HG02610 (cell line): ENCODE measurements at regions not wholly inside any gene's neighbourhood (a gene's known extent, or its start where the extent isn't known, plus 50 kb on each side); places are given as distances from the start of the nearest gene placed in this dataset.
A peak's percentile ranks its signal among the peaks of the same experiment; 100 is the strongest.
"Not testable (repeated sequence)": the region's sequence is repeated elsewhere in the genome, so short reads cannot be mapped to it uniquely, and the experiment has no call there.

Experiments
- ATAC-seq: cut with Tn5 transposase; IDR thresholded peaks from one replicate; pipeline ENCODE4 v1.9.1; 2021; ENCODE audit warnings: mild to moderate bottlenecking, moderate library complexity; ENCODE audit not compliant: unreplicated experiment

DNA sequence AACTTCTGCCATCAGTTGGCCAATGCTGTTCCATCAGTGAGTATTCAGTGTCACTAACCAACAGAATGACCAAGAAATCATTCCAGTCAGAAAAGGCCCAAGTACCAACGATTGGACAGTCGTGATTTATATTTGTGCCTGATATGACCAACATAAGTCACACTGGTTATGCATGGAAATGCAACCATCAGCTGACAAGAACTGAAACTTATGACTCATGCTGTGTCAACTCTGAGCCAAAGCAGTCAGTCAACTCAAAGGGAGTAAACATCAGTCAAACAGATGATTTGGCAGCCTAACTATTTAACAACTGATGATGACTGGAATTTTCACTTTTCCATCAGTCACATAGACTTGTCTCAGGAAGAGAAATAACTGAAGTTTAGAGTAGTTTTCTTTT, 142.4 kb downstream of the ANXA2 start:
- ATAC-seq, result peak; percentile 98

- ATAC-seq, result no peak
Measured at GRCh38 chr15:60257591-60258159, 140.1 kb downstream of the ANXA2 start.

- no peak for ATAC-seq
Measured at GRCh38 chr15:60259469-60259868, 138.3 kb downstream of the ANXA2 start.

GRCh38 chr15:60264088-60264487, 133.7 kb downstream of the ANXA2 start:
- no peak for ATAC-seq

DNA sequence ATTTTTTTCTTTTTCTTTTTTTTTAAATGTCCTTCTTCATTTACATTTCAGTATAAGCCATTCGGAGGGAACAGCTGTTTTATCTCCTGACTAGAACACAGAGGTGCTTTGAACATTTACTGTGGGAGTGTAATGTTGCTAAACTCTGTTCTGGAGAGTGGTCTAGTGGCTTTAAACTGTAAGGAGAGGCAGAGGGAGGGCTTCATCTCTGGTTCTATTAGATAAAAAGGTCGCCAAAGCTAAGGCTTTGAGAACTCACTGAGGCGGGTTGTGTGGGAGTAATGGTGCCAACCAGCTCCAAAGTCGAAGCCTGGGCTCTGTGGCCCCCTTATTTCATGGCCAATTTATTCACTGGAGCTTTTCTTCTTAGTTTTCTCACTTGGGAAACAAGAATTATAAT, 133.2 kb downstream of the ANXA2 start:
- no peak for ATAC-seq

DNA sequence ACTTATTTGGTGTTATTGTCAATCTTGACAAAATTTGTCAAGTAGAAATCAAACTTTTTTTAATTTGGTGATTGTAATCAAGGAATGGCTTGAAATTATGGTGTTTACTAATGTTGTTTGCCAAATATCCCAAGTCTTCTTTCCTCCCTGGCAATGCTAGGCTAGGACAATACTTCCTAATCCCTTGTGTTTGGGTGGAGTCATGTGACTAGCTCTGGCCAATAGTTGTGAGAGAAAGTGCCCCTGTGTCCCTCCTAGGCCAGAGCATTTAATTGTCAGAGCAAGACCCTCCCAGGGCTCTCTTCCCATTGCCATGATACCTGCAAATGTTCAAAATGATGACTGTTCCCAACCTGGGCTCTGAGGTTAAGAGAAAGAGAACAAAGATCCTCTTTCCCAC, 132.7 kb downstream of the ANXA2 start:
- no peak for ATAC-seq

DNA sequence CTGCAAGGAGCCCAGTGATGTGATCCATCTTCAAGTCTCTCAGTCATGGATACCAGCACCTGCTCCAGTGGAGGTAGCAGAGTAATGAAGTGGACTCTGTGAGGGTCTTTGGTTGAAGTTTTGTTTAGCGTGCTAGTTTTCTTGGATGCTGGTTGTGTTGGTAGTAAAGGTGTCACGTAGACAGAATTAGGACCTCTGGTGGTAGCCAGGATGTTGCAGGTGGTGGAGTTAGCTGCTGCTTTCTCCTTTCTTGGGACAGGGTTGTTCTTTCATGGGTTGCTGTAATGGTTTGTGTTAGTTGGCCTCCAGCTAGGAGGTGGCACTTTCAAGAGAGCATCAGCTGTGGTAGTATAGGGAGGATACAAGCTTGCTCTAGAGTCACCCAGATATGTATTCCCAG, 125.2 kb downstream of the ANXA2 start:
- no peak for ATAC-seq

- ATAC-seq, result no peak
Measured at GRCh38 chr15:60275624-60276023, 122.2 kb downstream of the ANXA2 start.

DNA sequence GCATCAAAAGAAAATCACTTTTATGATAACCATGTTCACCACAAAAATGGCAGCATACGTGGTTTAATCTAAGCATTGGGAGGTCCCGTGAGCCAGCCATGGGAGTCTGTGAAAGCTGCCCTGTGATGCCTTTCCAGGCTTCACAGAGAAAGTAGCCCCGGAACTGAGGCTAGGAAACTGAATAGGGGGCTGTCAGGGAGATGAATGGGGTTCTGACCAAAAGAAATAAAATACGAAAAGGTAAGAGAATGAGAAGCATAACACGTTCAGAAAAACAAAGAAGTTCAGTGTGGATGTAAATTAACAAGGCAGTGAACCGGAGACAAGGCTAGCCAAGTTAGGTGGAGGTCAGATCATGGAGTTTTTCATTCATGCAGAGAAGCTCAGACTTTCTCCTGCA, 118.9 kb downstream of the ANXA2 start:
- no peak for ATAC-seq

DNA sequence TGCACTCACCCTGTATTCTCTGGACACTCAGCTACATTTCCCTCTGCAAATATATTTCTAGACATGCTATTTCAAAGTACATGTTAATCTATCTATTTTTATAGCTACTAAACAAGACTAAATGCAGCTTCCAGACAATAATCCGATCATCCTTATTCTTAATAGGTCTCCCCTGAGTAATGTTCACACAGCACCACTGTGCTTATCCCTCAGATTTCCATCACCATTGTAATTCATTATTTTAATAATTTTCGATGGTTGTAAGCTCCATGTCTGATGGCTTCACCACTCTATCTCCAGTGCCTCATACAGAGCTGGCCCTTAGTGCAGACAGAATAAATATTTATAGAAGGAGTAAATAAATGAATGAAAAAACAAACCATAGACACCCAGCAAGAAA, 117.5 kb downstream of the ANXA2 start:
- ATAC-seq, result no peak

DNA sequence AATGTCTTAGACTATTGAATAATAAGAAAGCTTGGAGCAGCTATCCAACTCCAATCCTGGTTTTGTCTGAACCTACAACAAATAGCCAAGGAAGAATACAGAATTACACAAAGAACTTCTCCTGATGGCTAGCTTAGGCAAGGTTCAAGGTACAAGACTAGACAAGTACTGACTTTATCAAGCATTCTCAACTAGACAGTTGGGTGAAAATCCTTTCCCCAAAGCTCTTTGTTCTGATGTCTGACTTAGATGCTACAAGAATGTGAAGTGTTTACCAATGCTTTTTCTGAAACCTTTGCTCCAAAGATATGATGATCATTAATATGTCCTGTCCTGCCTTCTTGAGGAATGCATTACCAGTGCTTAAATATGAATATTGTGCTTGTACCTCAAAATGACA, 113.8 kb downstream of the ANXA2 start:
- ATAC-seq, result no peak

DNA sequence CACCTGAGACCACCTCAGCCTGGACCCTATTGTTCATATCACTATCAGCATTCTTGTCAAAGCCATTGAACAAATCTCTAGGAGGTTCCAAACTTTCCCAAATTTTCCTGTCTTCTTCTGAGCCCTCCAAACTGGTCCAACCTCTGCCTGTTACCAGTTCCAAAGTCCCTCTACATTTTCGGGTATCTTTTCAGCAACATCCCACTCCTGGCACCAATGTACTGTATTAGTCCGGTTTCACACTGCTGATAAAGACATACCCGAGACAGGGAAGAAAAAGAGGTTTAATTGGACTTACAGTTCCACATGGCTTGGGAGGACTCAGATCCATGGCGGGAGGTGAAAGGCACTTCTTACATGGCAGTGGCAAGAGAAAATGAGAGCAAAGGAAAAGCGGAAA, 101.9 kb downstream of the ANXA2 start:
- not testable (repeated sequence) for ATAC-seq

- no peak for ATAC-seq
Measured at GRCh38 chr15:60297047-60297446, 100.7 kb downstream of the ANXA2 start.
